ENCODE measurements at regions not wholly inside any gene's neighbourhood (a gene's known extent, or its start where the extent isn't known, plus 50 kb on each side); places are given as distances from the start of the nearest gene placed in this dataset.

DNA sequence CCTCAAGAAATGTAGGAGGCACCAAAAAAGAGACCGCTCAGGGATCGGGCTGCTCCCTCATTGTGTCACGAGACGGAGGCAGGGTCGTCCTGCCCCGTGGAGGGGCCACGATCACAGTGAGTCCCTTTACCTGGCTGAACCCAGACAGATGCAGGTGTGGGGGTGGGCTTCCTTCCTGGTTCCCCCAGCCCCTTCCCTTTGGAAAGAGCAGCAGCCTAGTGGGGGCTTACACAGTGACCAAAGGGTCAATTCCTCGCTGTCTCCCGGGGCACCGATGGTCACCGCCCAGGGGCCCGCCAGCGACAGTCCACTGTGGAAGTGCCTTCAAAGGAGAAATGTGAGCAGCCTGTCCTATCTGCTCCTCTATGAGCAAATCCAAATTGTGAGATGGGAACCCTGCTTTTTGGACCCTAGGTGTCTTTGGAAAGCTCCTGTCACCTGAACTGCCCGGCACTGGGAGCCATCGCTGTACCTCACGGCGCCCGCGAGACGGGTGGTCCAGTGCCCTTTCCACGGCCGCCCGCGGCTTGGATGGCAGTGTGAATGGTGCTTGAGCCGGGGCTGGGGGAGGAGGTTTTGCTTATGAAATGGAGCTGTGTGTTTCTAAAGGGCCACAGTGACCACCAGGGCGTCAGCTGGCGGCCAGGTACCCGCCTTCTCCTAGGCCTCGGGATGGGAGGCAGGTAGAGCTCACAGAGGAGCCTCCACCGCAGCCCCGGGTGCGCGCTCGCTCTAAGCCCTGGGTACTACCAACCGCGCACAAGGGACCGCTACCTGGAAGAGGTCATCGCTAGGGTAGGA lies 155.7 kb downstream of the KLF13 start:
- Histone ChIP-seq H3K9me3 (no peaks in the 10 kb centered on the region), H3K4me1 (peaks cover 0 to 4% (median 1%) of the 10 kb centered on the region in 4 donors), H3K4me3 (no peak overlapping the region), H3K36me3 (no peaks in the 10 kb centered on the region), H3K27ac (no peak overlapping the region), H3K27me3 (peaks cover 0 to 27% of the 10 kb centered on the region in 2 donors)
- DNase-seq = peak in 1 of 2 donors; percentile 55
- TF ChIP-seq, protein P1, sequence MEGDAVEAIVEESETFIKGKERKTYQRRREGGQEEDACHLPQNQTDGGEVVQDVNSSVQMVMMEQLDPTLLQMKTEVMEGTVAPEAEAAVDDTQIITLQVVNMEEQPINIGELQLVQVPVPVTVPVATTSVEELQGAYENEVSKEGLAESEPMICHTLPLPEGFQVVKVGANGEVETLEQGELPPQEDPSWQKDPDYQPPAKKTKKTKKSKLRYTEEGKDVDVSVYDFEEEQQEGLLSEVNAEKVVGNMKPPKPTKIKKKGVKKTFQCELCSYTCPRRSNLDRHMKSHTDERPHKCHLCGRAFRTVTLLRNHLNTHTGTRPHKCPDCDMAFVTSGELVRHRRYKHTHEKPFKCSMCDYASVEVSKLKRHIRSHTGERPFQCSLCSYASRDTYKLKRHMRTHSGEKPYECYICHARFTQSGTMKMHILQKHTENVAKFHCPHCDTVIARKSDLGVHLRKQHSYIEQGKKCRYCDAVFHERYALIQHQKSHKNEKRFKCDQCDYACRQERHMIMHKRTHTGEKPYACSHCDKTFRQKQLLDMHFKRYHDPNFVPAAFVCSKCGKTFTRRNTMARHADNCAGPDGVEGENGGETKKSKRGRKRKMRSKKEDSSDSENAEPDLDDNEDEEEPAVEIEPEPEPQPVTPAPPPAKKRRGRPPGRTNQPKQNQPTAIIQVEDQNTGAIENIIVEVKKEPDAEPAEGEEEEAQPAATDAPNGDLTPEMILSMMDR (IDR thresholded peaks at IDR 0.05) = no peak
- intact Hi-C loops (cut with DNase I; ENCODE audit: low total_unique reads) = no loop called here

DNA sequence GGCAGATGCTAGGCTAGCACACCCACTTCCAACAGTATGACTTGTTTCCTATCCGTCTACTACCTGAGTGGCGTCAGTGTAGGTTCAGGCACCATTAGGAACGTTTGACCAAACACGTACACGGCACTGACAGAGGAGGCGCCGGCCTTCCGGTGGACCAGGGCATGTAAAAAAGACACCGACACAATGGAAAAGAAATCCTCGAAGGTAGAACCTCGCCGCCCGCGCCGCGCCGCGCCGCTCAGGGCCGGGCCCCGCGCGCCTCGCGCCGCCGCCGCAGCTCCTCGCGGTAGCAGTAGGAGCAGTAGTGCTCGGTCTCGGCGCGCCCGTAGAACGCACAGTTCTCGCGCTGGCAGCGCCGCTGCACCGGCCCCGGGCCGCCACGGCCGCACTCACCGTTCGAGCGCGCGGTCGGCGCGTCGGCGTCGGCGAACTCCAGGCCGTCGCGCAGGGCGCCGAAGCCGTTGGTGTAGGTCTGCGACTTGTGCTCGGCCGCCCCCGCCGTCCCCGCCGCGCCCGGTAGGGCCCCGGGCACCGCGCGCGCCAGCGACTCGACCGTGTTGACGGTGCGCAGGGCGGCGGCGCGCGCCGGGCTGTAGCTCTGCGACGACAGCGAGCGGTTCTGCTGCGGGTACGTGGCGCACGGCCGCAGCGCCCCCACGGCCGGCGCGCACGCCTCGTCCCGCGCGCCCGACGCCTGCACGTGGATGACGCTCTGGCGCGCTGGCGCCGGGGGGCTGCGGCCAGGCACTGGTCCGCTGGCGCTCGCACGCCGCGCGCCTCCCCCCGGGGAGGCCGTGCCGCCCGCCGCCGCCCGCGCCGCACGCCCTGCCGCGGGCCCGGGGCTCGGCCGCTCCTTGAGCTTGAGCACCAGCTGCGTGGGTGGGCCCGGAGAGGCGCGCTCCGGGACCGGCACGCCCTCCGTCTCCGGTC lies 156.7 kb downstream of the KLF13 start:
- Histone ChIP-seq H3K4me3 (peak overlapping the region; percentile 25 to 43), H3K27ac (no peak overlapping the region), H3K27me3 (peaks cover 0 to 27% of the 10 kb centered on the region in 2 donors), H3K36me3 (no peaks in the 10 kb centered on the region), H3K9me3 (no peaks in the 10 kb centered on the region), H3K4me1 (peaks cover 0 to 13% (median 9%) of the 10 kb centered on the region in 4 donors)
- intact Hi-C loops (cut with DNase I; ENCODE audit: low total_unique reads) = no loop called here
- DNase-seq = peak in 1 of 2 donors; percentile 61
- TF ChIP-seq, protein P1 (IDR thresholded peaks at IDR 0.05) = no peak

DNA sequence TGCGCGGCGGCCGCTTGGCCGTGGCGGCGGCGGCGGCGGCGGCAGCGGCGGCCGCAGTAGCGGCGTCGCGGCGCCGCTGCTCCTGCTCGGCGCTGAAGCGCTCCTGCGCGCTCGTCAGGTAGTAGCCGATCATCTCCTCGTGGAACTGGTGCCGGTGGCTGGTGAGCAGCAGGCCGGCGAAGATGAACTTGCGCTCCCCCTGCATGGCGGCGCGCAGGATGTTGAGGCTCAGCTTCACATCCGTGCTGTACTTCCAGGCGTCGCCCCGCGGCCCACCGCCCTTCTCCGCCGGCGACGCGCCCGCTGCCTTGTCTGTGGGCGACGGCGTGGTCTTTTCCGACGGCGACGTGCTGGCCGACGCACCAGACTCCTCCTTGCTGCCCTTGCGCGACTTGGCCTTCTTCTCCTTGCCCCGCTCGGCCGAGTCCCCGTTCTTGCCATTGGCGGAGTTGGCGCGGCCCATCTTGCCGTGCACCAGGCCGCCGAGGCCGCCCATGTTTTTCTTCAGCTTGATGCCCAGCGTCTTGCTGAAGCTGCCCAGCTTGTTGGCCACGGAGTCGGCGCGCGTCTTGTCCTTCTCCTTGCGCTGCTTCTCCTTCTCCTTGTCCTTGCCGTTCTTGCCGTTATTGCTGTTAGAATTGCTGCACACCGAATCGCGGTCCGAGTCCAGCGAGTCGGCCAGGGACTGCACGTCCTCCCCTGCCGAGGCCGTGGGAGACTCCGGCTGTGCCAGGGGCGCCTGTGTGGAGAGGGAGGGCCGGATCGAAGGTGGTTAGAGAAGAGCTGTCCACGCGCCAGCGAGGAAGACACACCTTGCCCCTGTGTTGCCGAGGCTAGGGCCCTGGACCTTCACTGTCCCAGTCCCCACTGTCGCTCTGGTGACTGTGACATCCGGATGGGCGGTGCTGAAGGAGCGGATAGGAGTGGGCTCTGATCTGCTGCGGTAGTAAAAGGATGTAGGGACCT lies 157.6 kb downstream of the KLF13 start:
- TF ChIP-seq, protein P1 (IDR thresholded peaks at IDR 0.05) = no peak
- peak in 1 of 2 donors; percentile 59 for DNase-seq
- H3K9me3 ChIP-seq = no peaks in the 10 kb centered on the region
- intact Hi-C loops (cut with DNase I; ENCODE audit: low total_unique reads) = no loop called here
- H3K36me3 ChIP-seq = no peaks in the 10 kb centered on the region
- peaks cover 0 to 24% of the 10 kb centered on the region in 2 donors for H3K27me3 ChIP-seq
- no peak overlapping the region for H3K27ac ChIP-seq
- peaks cover 0 to 22% (median 19%) of the 10 kb centered on the region in 4 donors for H3K4me1 ChIP-seq
- H3K4me3 ChIP-seq = no peak overlapping the region

DNA sequence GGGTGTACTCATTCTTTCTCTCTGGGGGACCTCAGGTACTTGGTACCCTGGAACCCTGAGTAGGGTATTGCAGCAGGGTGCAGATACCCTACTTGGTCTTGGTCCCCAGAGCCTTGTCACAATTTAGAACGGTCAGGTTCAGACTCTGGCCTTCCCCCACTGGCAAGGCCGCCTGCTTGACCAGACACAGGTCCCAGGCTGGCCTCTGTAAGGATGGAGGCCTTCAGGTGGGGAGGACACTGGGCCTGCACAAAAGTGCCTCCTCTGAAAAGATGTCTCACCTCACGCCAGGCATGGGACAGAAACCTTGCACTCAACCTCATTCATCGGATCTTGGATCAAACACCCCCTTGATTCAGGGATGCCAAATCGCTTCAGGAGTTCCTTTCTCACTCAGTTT lies 158.4 kb downstream of the KLF13 start:
- peaks cover 0 to 24% of the 10 kb centered on the region in 2 donors for H3K27me3 ChIP-seq

More for the DNA sequence above, 158.4 kb downstream of the KLF13 start:
- H3K4me1 ChIP-seq = peaks cover 0 to 29% (median 26%) of the 10 kb centered on the region in 4 donors
- H3K4me3 ChIP-seq = no peak overlapping the region
- DNase-seq = no peak
- no peaks in the 10 kb centered on the region for H3K36me3 ChIP-seq
- TF ChIP-seq, protein P1 (IDR thresholded peaks at IDR 0.05) = no peak
- intact Hi-C loops (cut with DNase I; ENCODE audit: low total_unique reads) = loop anchor here (5.0 kb wide), 2 partner anchors 48 to 268 kb away; no protein-coding TSS in a partner anchor
- H3K27ac ChIP-seq = no peak overlapping the region
- no peaks in the 10 kb centered on the region for H3K9me3 ChIP-seq

Data from tibial artery (tissue), 4 donors.